ENCODE measurements at regions not wholly inside any gene's neighbourhood (a gene's known extent, or its start where the extent isn't known, plus 50 kb on each side); places are given as distances from the start of the nearest gene placed in this dataset.

DNA sequence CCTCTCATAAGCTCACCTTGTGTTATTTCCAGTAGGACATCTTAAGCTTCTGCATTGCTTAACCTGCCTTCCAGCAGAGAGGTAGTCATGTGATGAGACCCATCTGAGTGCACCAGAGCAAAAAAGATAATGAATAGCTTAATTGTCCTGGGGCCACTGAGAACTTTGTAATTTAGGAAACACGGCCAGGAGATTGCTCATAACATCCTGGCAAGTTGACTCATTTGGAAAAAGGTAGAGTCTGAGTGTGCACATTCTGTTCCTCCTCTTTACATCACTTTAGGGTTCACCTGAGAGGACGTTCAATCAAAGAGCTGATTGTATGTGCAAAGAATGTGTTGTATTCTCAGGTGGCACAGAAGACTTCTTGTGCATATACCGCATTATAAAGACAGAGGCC is 830.2 kb upstream of the SOX11 start:
- TF ChIP-seq, protein P1, sequence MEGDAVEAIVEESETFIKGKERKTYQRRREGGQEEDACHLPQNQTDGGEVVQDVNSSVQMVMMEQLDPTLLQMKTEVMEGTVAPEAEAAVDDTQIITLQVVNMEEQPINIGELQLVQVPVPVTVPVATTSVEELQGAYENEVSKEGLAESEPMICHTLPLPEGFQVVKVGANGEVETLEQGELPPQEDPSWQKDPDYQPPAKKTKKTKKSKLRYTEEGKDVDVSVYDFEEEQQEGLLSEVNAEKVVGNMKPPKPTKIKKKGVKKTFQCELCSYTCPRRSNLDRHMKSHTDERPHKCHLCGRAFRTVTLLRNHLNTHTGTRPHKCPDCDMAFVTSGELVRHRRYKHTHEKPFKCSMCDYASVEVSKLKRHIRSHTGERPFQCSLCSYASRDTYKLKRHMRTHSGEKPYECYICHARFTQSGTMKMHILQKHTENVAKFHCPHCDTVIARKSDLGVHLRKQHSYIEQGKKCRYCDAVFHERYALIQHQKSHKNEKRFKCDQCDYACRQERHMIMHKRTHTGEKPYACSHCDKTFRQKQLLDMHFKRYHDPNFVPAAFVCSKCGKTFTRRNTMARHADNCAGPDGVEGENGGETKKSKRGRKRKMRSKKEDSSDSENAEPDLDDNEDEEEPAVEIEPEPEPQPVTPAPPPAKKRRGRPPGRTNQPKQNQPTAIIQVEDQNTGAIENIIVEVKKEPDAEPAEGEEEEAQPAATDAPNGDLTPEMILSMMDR (IDR thresholded peaks at IDR 0.05) = no peak
- DNase-seq (no peak), ATAC-seq (no peak)
- no peaks in the 10 kb centered on the region for H3K36me3 ChIP-seq (ENCODE audit: low read depth)
- H3K4me1 ChIP-seq (ENCODE audit: low read depth) = no peaks in the 10 kb centered on the region
- intact Hi-C loops (cut with DNase I, micrococcal nuclease) = no loop called here
- H3K9me3 ChIP-seq = peaks cover 50% of the 10 kb centered on the region
- no peak overlapping the region for H3K4me3 ChIP-seq

DNA sequence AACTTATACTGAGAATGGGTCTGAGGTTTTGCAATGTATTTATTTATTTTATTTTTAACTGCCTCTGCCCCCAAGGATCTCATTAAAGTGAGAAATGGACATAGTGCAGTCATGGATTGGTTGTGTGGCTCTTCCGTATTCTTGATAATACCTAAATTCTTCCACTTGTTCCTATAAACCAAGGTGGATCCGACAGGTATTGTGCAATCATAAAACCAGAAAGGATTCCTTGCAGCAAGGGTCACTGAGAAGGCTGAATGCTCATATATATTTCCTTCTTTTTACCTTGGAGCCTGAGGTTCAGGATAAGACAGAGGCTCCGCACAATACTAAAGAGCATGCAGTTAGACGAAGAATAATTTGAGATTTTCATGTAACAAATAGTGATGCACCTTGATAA is 826.0 kb upstream of the SOX11 start:
- DNase-seq (no peak), ATAC-seq (no peak)
- no peaks in the 10 kb centered on the region for H3K36me3 ChIP-seq (ENCODE audit: low read depth)
- intact Hi-C loops (cut with DNase I, micrococcal nuclease) = no loop called here
- H3K9me3 ChIP-seq = peaks cover 60% of the 10 kb centered on the region
- H3K4me3 ChIP-seq = no peak overlapping the region
- no peaks in the 10 kb centered on the region for H3K4me1 ChIP-seq (ENCODE audit: low read depth)
- TF ChIP-seq, protein P1 (IDR thresholded peaks at IDR 0.05) = no peak

DNA sequence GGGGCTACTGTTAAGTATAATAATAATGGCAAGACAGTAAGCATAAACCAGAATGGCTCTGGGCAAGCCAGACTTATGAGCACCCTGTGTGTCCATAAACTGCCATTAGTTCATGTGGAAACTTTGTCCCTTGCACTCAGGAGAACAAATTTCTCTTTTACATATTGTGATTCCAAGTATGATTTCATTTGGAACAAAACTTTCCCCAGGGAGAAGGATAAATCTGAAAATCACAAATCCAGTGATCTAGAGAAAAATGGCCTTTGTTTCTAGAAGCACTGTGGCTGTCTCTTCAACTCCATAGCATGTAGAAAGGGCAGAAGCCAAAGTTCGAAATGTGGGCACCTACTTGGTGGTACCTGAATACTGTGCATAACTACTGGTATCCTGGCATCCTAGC is 823.7 kb upstream of the SOX11 start:
- no peak for ATAC-seq
- Histone ChIP-seq H3K4me1 (ENCODE audit: low read depth) (no peaks in the 10 kb centered on the region), H3K36me3 (ENCODE audit: low read depth) (no peaks in the 10 kb centered on the region), H3K4me3 (no peak overlapping the region), H3K9me3 (peaks cover 45% of the 10 kb centered on the region)
- intact Hi-C loops (cut with DNase I, micrococcal nuclease) = no loop called here
- TF ChIP-seq, protein P1 (IDR thresholded peaks at IDR 0.05) = no peak
- DNase-seq = no peak

DNA sequence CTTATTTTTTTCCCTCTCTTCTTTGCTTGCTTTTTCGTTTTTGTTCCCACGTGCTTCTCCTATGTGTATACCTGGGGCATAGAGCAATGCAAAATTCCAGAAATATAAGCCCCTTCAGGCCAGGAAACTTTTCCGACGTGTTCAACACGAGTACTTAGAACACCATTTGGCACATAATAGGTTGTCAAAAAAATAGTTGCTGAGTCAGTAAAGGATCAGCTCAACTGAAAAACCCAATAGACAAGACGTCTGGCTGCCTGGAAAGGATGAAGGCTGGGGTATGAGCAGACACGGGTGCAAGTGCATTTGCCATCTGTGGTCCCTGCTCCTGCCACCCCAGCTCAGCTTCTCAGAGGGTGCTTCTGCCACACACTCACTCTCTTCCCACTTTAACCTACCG is 823.0 kb upstream of the SOX11 start:
- TF ChIP-seq, protein P1 (IDR thresholded peaks at IDR 0.05) = no peak
- Histone ChIP-seq H3K36me3 (ENCODE audit: low read depth) (no peaks in the 10 kb centered on the region), H3K4me3 (no peak overlapping the region), H3K9me3 (peaks cover 44% of the 10 kb centered on the region), H3K4me1 (ENCODE audit: low read depth) (no peaks in the 10 kb centered on the region)
- DNase-seq (no peak), ATAC-seq (no peak)
- intact Hi-C loops (cut with DNase I, micrococcal nuclease) = no loop called here

DNA sequence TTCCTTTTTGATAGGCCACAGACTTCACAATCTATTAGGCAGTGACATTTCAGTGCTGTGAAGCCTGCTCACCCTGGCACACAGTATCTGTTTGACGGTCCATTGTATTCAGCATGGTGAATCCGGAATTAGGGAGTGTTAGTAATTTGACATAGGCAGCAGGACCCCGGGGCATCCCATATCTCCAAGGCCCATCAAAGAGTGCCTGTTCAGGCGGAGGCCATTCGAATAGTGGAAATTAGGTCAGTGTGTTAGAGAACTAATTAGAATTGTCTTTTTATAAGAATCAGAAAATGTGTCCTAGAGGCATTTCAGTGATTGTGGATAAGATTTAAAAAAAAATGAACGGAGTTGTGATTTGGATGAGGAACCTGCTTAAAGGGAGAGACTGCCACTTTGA is 818.8 kb upstream of the SOX11 start:
- intact Hi-C loops (cut with DNase I, micrococcal nuclease) = no loop called here
- no peak for ATAC-seq
- DNase-seq = no peak
- H3K9me3 ChIP-seq = peaks cover 58% of the 10 kb centered on the region
- no peaks in the 10 kb centered on the region for H3K36me3 ChIP-seq (ENCODE audit: low read depth)
- H3K4me1 ChIP-seq (ENCODE audit: low read depth) = no peaks in the 10 kb centered on the region
- no peak overlapping the region for H3K4me3 ChIP-seq
- TF ChIP-seq, protein P1 (IDR thresholded peaks at IDR 0.05) = no peak

DNA sequence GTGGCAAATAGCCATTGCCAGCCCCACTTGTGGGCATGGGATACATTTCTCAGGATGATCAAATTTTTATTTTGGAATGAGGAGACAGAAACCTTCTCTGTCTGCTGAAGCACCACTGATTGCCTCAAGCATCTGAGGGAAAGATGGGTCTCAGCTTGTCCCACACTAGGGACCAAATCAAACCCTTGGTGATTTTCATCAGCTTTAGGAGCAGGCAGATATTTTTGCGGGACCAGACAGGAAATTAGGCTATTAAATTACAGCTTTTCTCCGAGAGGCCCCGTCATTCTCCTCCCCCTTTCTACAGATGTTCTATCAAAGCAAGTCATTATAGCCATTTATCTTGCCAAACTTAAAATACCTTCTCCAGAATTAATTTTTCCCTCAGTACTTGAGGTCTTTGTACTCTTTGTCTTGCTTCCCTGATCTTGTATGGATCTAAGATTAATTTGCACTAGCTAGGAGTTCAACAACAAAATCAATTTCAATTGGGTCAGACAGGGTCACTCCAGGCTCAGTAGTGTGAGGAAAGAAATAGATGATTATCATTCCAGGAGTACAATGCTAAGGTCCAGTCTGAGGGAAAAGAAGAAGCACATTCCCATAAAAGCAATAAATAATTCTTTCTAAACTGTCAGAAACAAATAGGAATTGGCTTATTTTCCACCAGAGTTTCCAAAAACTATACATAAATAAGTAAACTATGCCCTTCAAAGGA is 818.1 kb upstream of the SOX11 start:
- H3K9me3 ChIP-seq = peaks cover 57% of the 10 kb centered on the region
- ATAC-seq (no peak), DNase-seq (no peak)
- intact Hi-C loops (cut with DNase I, micrococcal nuclease) = no loop called here
- no peaks in the 10 kb centered on the region for H3K36me3 ChIP-seq (ENCODE audit: low read depth)
- no peaks in the 10 kb centered on the region for H3K4me1 ChIP-seq (ENCODE audit: low read depth)
- H3K4me3 ChIP-seq = no peak overlapping the region
- TF ChIP-seq, protein P1 (IDR thresholded peaks at IDR 0.05) = no peak
